ENCODE measurements at regions not wholly inside any gene's neighbourhood (a gene's known extent, or its start where the extent isn't known, plus 50 kb on each side); places are given as distances from the start of the nearest gene placed in this dataset.

- TF ChIP-seq POLR2A (IDR thresholded peaks at IDR 0.05), result no peak
- TF ChIP-seq CTCF (IDR thresholded peaks at IDR 0.05), result no peak
Observed at GRCh38 chr9:7668541-7668940, 131.0 kb downstream of the DMAC1 start.

All from right lobe of liver (tissue), 4 donors.